Keratinocyte (primary cell): ENCODE measurements at regions not wholly inside any gene's neighbourhood (a gene's known extent, or its start where the extent isn't known, plus 50 kb on each side); places are given as distances from the start of the nearest gene placed in this dataset.

Source experiments
- EZH2 ChIP-seq: IDR thresholded peaks from one replicate; pipeline ENCODE4 v1.6.1; 2012; ENCODE audit warnings: inconsistent platforms, mild to moderate bottlenecking, low read length, moderate library complexity
- TF ChIP-seq, protein P1 (sequence below), 3 experiments: IDR thresholded peaks in 1 of 3; conservative IDR thresholded peaks in 1 of 3; optimal IDR thresholded peaks in 1 of 3; 2 replicates in 2 of 3; 3 replicates in 1 of 3; pipeline versions ENCODE3 to v1.5.1; 2011; ENCODE audit warnings: low read length in 3 of 3, mild to moderate bottlenecking in 3 of 3, moderate library complexity in 2 of 3, control low read depth in 1 of 3, inconsistent platforms in 1 of 3; ENCODE audit not compliant: insufficient read depth in 2 of 3; ENCODE audit errors: extremely low read depth in 1 of 3

GRCh38 chr3:83513677-83514076 lies 1445.1 kb upstream of the CADM2 start:
- TF ChIP-seq, protein P1, sequence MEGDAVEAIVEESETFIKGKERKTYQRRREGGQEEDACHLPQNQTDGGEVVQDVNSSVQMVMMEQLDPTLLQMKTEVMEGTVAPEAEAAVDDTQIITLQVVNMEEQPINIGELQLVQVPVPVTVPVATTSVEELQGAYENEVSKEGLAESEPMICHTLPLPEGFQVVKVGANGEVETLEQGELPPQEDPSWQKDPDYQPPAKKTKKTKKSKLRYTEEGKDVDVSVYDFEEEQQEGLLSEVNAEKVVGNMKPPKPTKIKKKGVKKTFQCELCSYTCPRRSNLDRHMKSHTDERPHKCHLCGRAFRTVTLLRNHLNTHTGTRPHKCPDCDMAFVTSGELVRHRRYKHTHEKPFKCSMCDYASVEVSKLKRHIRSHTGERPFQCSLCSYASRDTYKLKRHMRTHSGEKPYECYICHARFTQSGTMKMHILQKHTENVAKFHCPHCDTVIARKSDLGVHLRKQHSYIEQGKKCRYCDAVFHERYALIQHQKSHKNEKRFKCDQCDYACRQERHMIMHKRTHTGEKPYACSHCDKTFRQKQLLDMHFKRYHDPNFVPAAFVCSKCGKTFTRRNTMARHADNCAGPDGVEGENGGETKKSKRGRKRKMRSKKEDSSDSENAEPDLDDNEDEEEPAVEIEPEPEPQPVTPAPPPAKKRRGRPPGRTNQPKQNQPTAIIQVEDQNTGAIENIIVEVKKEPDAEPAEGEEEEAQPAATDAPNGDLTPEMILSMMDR (optimal IDR thresholded peaks at IDR 0.05 in 1 of 3, IDR thresholded peaks at IDR 0.05 in 1 of 3, conservative IDR thresholded peaks at IDR 0.05 in 1 of 3; ENCODE audit: extremely low read depth in 1 of 3, insufficient read depth in 2 of 3, low read length in 3 of 3), result no peak
- no peak for TF ChIP-seq EZH2
